GM06990 (cell line): ENCODE measurements at regions not wholly inside any gene's neighbourhood (a gene's known extent, or its start where the extent isn't known, plus 50 kb on each side); places are given as distances from the start of the nearest gene placed in this dataset.

Source experiments
- DNase-seq: peaks from one replicate; pipeline ENCODE4 v3.0.0-alpha.2; 2011; ENCODE audit not compliant: insufficient read length; ENCODE audit errors: extremely low read depth
- H3K27me3 ChIP-seq: replicated peaks from 2 replicates; pipeline ENCODE4 v1.6.0; 2011; ENCODE audit warnings: low read length; ENCODE audit not compliant: control insufficient read depth, insufficient read depth
- H3K36me3 ChIP-seq: 2 replicates; pipeline ENCODE4 v1.5.1; 2011; ENCODE audit warnings: low read length; ENCODE audit not compliant: control insufficient read depth, insufficient read depth
- H3K4me3 ChIP-seq: replicated peaks from 2 replicates; pipeline ENCODE4 v1.5.1; 2011; ENCODE audit warnings: low read depth, mild to moderate bottlenecking, control low read depth, low read length
- CTCF ChIP-seq: IDR thresholded peaks from 2 replicates; pipeline ENCODE4 v1.5.1; 2011; ENCODE audit warnings: low read length, control low read depth, mild to moderate bottlenecking, inconsistent platforms; ENCODE audit not compliant: insufficient read depth, poor library complexity, severe bottlenecking

- H3K4me3 ChIP-seq: no peak overlapping the region
- no peaks in the 10 kb centered on the region for H3K36me3 ChIP-seq
- DNase-seq: no peak
- H3K27me3 ChIP-seq: no peaks in the 10 kb centered on the region
- TF ChIP-seq CTCF: no peak
Observed at GRCh38 chr4:173937631-173938270, 345.7 kb downstream of the FBXO8 start.

- Histone ChIP-seq H3K4me3 (no peak overlapping the region), H3K27me3 (no peaks in the 10 kb centered on the region), H3K36me3 (no peaks in the 10 kb centered on the region)
- no peak for DNase-seq
- TF ChIP-seq CTCF: no peak
Observed at GRCh38 chr4:173936861-173937260, 346.6 kb downstream of the FBXO8 start.

GRCh38 chr4:173935622-173936405 lies 347.7 kb downstream of the FBXO8 start:
- Histone ChIP-seq H3K27me3 (no peaks in the 10 kb centered on the region), H3K4me3 (no peak overlapping the region), H3K36me3 (no peaks in the 10 kb centered on the region)
- no peak for DNase-seq
- no peak for TF ChIP-seq CTCF

GRCh38 chr4:173934933-173935620 lies 348.4 kb downstream of the FBXO8 start:
- TF ChIP-seq CTCF: no peak
- no peaks in the 10 kb centered on the region; the same call in 1 of the 2 replicates for H3K27me3 ChIP-seq
- DNase-seq: no peak
- no peaks in the 10 kb centered on the region for H3K36me3 ChIP-seq
- H3K4me3 ChIP-seq: no peak overlapping the region

GRCh38 chr4:173934201-173934600 lies 349.3 kb downstream of the FBXO8 start:
- TF ChIP-seq CTCF: no peak
- Histone ChIP-seq H3K4me3 (no peak overlapping the region), H3K36me3 (no peaks in the 10 kb centered on the region), H3K27me3 (no peaks in the 10 kb centered on the region; the same call in 1 of the 2 replicates)
- no peak for DNase-seq
